ENCODE measurements at regions not wholly inside any gene's neighbourhood (a gene's known extent, or its start where the extent isn't known, plus 50 kb on each side); places are given as distances from the start of the nearest gene placed in this dataset.

DNA sequence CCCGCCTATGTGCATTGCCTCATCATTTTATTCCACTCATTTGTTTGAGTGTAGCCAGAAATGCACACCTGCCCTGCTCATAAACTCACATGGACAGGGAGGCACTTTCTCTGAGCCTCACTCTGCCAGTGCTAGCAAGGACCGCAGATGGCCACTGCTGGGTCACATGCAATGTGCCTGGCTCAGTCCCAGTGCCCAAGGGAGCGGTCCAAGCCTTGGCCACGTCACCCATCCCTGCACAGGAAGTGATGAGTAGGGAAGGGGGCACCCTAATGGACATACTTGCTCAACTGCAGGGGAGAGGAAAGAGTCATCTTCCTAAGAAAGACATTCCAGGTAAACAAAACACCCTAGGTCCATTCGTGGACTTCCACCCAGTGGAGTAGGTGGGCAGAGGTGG, 630.9 kb downstream of the IRX1 start:
- DNase-seq (no peak), ATAC-seq (ENCODE audit: low FRiP score) (no peak)
- no peaks in the 10 kb centered on the region for H3K36me3 ChIP-seq (ENCODE audit: control insufficient read depth in 1 of 2, insufficient read depth in 2 of 2, low read length in 1 of 2)
- WGBS, 2 donors: 73 to 75% methylated on average over 5 of the region's 5 CpGs
- no peak overlapping the region for H3K4me3 ChIP-seq (ENCODE audit: low read length in 2 of 2)
- H3K27ac ChIP-seq (ENCODE audit: low read depth in 1 of 2, low read length in 2 of 2): no peak overlapping the region
- no peaks in the 10 kb centered on the region for H3K9me3 ChIP-seq (ENCODE audit: control insufficient read depth, low read length)
- intact Hi-C loops (cut with DNase I): no loop called here
- H3K27me3 ChIP-seq (ENCODE audit: control insufficient read depth in 1 of 2, insufficient read depth in 2 of 2, low read length in 1 of 2): no peaks in the 10 kb centered on the region
- no peaks in the 10 kb centered on the region for H3K4me1 ChIP-seq (ENCODE audit: control insufficient read depth in 1 of 2, insufficient read depth in 2 of 2, low read length in 2 of 2)

DNA sequence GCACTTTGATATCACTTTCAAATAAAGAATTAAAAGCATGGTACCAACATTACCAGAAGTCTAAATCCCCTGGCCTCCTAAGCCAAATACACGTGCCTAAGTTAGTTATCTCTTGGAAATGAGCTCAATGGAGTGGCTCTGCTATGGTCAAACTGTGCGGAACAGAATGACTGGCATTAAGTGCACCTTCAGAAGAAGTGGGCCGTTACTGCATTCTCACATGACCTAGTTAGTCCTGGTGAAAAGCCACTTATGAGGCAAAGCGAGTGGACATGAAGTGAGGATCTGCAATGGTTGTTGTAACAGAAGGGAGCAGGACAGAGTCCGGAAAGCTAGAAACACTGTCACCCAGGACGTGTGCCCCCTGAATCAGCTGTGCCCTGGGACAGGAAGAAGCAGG, 633.1 kb downstream of the IRX1 start:
- H3K9me3 ChIP-seq (ENCODE audit: control insufficient read depth, low read length): no peaks in the 10 kb centered on the region
- ATAC-seq (ENCODE audit: low FRiP score) (no peak), DNase-seq (no peak)
- WGBS, 2 donors: 95 to 98% methylated on average over 6 of the region's 6 CpGs
- no peak overlapping the region for H3K4me3 ChIP-seq (ENCODE audit: low read length in 2 of 2)
- H3K36me3 ChIP-seq (ENCODE audit: control insufficient read depth in 1 of 2, insufficient read depth in 2 of 2, low read length in 1 of 2): no peaks in the 10 kb centered on the region
- no peaks in the 10 kb centered on the region for H3K4me1 ChIP-seq (ENCODE audit: control insufficient read depth in 1 of 2, insufficient read depth in 2 of 2, low read length in 2 of 2)
- no peaks in the 10 kb centered on the region for H3K27me3 ChIP-seq (ENCODE audit: control insufficient read depth in 1 of 2, insufficient read depth in 2 of 2, low read length in 1 of 2)
- intact Hi-C loops (cut with DNase I): no loop called here
- H3K27ac ChIP-seq (ENCODE audit: low read depth in 1 of 2, low read length in 2 of 2): no peak overlapping the region

GRCh38 chr5:4229414-4230292, 634.0 kb downstream of the IRX1 start:
- H3K4me1 ChIP-seq (ENCODE audit: control insufficient read depth in 1 of 2, insufficient read depth in 2 of 2, low read length in 2 of 2): no peaks in the 10 kb centered on the region
- no peak overlapping the region for H3K27ac ChIP-seq (ENCODE audit: low read depth in 1 of 2, low read length in 2 of 2)
- no peaks in the 10 kb centered on the region for H3K9me3 ChIP-seq (ENCODE audit: control insufficient read depth, low read length)
- intact Hi-C loops (cut with DNase I): no loop called here
- no peaks in the 10 kb centered on the region for H3K27me3 ChIP-seq (ENCODE audit: control insufficient read depth in 1 of 2, insufficient read depth in 2 of 2, low read length in 1 of 2)
- ATAC-seq (ENCODE audit: low FRiP score): no peak
- no peak for DNase-seq
- 91 to 96% methylated on average over 17 of the region's 17 CpGs for WGBS, 2 donors
- no peak overlapping the region for H3K4me3 ChIP-seq (ENCODE audit: low read length in 2 of 2)
- no peaks in the 10 kb centered on the region for H3K36me3 ChIP-seq (ENCODE audit: control insufficient read depth in 1 of 2, insufficient read depth in 2 of 2, low read length in 1 of 2)

- Histone ChIP-seq H3K4me1 (ENCODE audit: control insufficient read depth in 1 of 2, insufficient read depth in 2 of 2, low read length in 2 of 2) (no peaks in the 10 kb centered on the region), H3K4me3 (ENCODE audit: low read length in 2 of 2) (no peak overlapping the region), H3K27ac (ENCODE audit: low read depth in 1 of 2, low read length in 2 of 2) (no peak overlapping the region), H3K27me3 (ENCODE audit: control insufficient read depth in 1 of 2, insufficient read depth in 2 of 2, low read length in 1 of 2) (no peaks in the 10 kb centered on the region), H3K9me3 (ENCODE audit: control insufficient read depth, low read length) (no peaks in the 10 kb centered on the region), H3K36me3 (ENCODE audit: control insufficient read depth in 1 of 2, insufficient read depth in 2 of 2, low read length in 1 of 2) (no peaks in the 10 kb centered on the region)
- 56 to 68% methylated on average over 15 of the region's 15 CpGs for WGBS, 2 donors
- DNase-seq: no peak
- no peak for ATAC-seq (ENCODE audit: low FRiP score)
- intact Hi-C loops (cut with DNase I): no loop called here
These were observed 634.8 kb downstream of the IRX1 start for GRCh38 chr5:4230471-4230785.

GRCh38 chr5:4230786-4231641, 635.4 kb downstream of the IRX1 start:
- intact Hi-C loops (cut with DNase I): no loop called here
- Histone ChIP-seq H3K4me3 (ENCODE audit: low read length in 2 of 2) (no peak overlapping the region), H3K4me1 (ENCODE audit: control insufficient read depth in 1 of 2, insufficient read depth in 2 of 2, low read length in 2 of 2) (no peaks in the 10 kb centered on the region), H3K27ac (ENCODE audit: low read depth in 1 of 2, low read length in 2 of 2) (no peak overlapping the region), H3K27me3 (ENCODE audit: control insufficient read depth in 1 of 2, insufficient read depth in 2 of 2, low read length in 1 of 2) (no peaks in the 10 kb centered on the region), H3K36me3 (ENCODE audit: control insufficient read depth in 1 of 2, insufficient read depth in 2 of 2, low read length in 1 of 2) (no peaks in the 10 kb centered on the region), H3K9me3 (ENCODE audit: control insufficient read depth, low read length) (no peaks in the 10 kb centered on the region)
- DNase-seq: no peak
- ATAC-seq (ENCODE audit: low FRiP score): no peak
- 63 to 77% methylated on average over 23 of the region's 23 CpGs for WGBS, 2 donors

DNA sequence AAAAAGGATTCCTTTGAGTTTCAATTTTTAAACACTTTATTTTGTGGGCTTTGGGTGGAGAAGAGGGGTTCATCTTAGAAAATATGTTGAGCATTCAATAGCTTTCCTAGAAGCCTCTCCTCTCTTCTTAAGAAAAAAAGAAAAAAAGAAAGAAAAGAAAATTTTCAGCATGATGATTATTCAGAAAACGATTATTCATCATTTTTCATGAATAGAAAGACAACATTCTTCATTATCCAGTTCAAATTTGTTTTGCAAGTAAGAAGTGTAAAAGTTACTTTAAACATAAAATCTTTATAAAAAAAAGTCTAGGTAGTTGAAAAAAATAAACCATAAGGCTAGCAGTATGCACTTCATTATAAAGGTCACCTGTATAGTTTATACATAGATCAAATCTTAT, 636.5 kb downstream of the IRX1 start:
- no peak for ATAC-seq (ENCODE audit: low FRiP score)
- WGBS, 2 donors: 81 to 98% methylated on average over 1 of the region's 1 CpG
- Histone ChIP-seq H3K4me1 (ENCODE audit: control insufficient read depth in 1 of 2, insufficient read depth in 2 of 2, low read length in 2 of 2) (no peaks in the 10 kb centered on the region), H3K27ac (ENCODE audit: low read depth in 1 of 2, low read length in 2 of 2) (no peak overlapping the region), H3K27me3 (ENCODE audit: control insufficient read depth in 1 of 2, insufficient read depth in 2 of 2, low read length in 1 of 2) (no peaks in the 10 kb centered on the region), H3K36me3 (ENCODE audit: control insufficient read depth in 1 of 2, insufficient read depth in 2 of 2, low read length in 1 of 2) (no peaks in the 10 kb centered on the region), H3K9me3 (ENCODE audit: control insufficient read depth, low read length) (no peaks in the 10 kb centered on the region), H3K4me3 (ENCODE audit: low read length in 2 of 2) (no peak overlapping the region)
- no peak for DNase-seq
- intact Hi-C loops (cut with DNase I): no loop called here

- 61 to 64% methylated on average over 5 of the region's 5 CpGs for WGBS, 2 donors
- ATAC-seq (ENCODE audit: low FRiP score) (no peak), DNase-seq (no peak)
- intact Hi-C loops (cut with DNase I): no loop called here
- no peaks in the 10 kb centered on the region for H3K36me3 ChIP-seq (ENCODE audit: control insufficient read depth in 1 of 2, insufficient read depth in 2 of 2, low read length in 1 of 2)
- H3K9me3 ChIP-seq (ENCODE audit: control insufficient read depth, low read length): no peaks in the 10 kb centered on the region
- no peaks in the 10 kb centered on the region for H3K4me1 ChIP-seq (ENCODE audit: control insufficient read depth in 1 of 2, insufficient read depth in 2 of 2, low read length in 2 of 2)
- H3K27ac ChIP-seq (ENCODE audit: low read depth in 1 of 2, low read length in 2 of 2): no peak overlapping the region
- H3K4me3 ChIP-seq (ENCODE audit: low read length in 2 of 2): no peak overlapping the region
- H3K27me3 ChIP-seq (ENCODE audit: control insufficient read depth in 1 of 2, insufficient read depth in 2 of 2, low read length in 1 of 2): no peaks in the 10 kb centered on the region
These were observed 638.0 kb downstream of the IRX1 start for GRCh38 chr5:4233671-4234070.

GRCh38 chr5:4243479-4244264, 648.0 kb downstream of the IRX1 start:
- Histone ChIP-seq H3K9me3 (ENCODE audit: control insufficient read depth, low read length) (no peaks in the 10 kb centered on the region), H3K4me1 (ENCODE audit: control insufficient read depth in 1 of 2, insufficient read depth in 2 of 2, low read length in 2 of 2) (no peaks in the 10 kb centered on the region), H3K27me3 (ENCODE audit: control insufficient read depth in 1 of 2, insufficient read depth in 2 of 2, low read length in 1 of 2) (no peaks in the 10 kb centered on the region), H3K36me3 (ENCODE audit: control insufficient read depth in 1 of 2, insufficient read depth in 2 of 2, low read length in 1 of 2) (no peaks in the 10 kb centered on the region), H3K27ac (ENCODE audit: low read depth in 1 of 2, low read length in 2 of 2) (no peak overlapping the region), H3K4me3 (ENCODE audit: low read length in 2 of 2) (no peak overlapping the region)
- DNase-seq (no peak), ATAC-seq (ENCODE audit: low FRiP score) (no peak)
- 75 to 81% methylated on average over 9 of the region's 9 CpGs for WGBS, 2 donors
- intact Hi-C loops (cut with DNase I): no loop called here
